Fibroblast of lung (primary cell): ENCODE measurements at regions not wholly inside any gene's neighbourhood (a gene's known extent, or its start where the extent isn't known, plus 50 kb on each side); places are given as distances from the start of the nearest gene placed in this dataset.

Source experiments
- CTCF ChIP-seq, 2 donors: IDR thresholded peaks in 1 of 2; conservative IDR thresholded peaks in 1 of 2; 1 replicate in 1 of 2; 2 replicates in 1 of 2; pipeline ENCODE4 v1.5.1; 2011 to 2012; ENCODE audit warnings: low read length in 2 of 2, control low read depth in 1 of 2, inconsistent platforms in 1 of 2, low read depth in 1 of 2, mild to moderate bottlenecking in 1 of 2
- EZH2 ChIP-seq: IDR thresholded peaks from 2 replicates; pipeline ENCODE4 v1.5.1; 2012; ENCODE audit warnings: low read length, control low read depth, mild to moderate bottlenecking; ENCODE audit errors: missing control alignments

GRCh38 chr6:48206091-48206490 is 95.1 kb upstream of the PTCHD4 start:
- no peak for TF ChIP-seq CTCF (conservative IDR thresholded peaks at IDR 0.05 in 1 of 2, IDR thresholded peaks at IDR 0.05 in 1 of 2; ENCODE audit: low read depth in 1 of 2, low read length in 2 of 2)
- TF ChIP-seq EZH2: no peak
